ENCODE measurements at regions not wholly inside any gene's neighbourhood (a gene's known extent, or its start where the extent isn't known, plus 50 kb on each side); places are given as distances from the start of the nearest gene placed in this dataset.

GRCh38 chr5:52607227-52607824 lies 180.4 kb upstream of the ITGA1 start:
- ChIA-PET RAD21 (ENCODE audit: unreplicated experiment) (no interaction called here), POLR2A (no interaction called here), SMC1A (ENCODE audit: uncharacterized antibody, unreplicated experiment) (no interaction called here), CTCF (no interaction called here)
- H3K79me2 ChIP-seq (ENCODE audit: control insufficient read depth, insufficient read depth, low read length), result no peaks in the 10 kb centered on the region
- no peak overlapping the region for H3K4me3 ChIP-seq
- no peaks in the 10 kb centered on the region for H3K9me3 ChIP-seq (replicated peaks; ENCODE audit: control insufficient read depth, insufficient read depth, low read length)
- BruUV-seq (replicated peaks), result no TSS peak
- H3K27ac ChIP-seq (ENCODE audit: control insufficient read depth, insufficient read depth), result no peak overlapping the region
- intact Hi-C loops (cut with micrococcal nuclease; ENCODE audit: unreplicated experiment), result no loop called here
- no peak overlapping the region for H2AFZ ChIP-seq (ENCODE audit: control insufficient read depth, low read depth, low read length)
- no peak for ATAC-seq
- in situ Hi-C loops (cut with MboI), result no loop called here
- no peaks in the 10 kb centered on the region for H3K36me3 ChIP-seq (ENCODE audit: control insufficient read depth in 2 of 2, insufficient read depth in 2 of 2, low read length in 1 of 2)
- H3K9ac ChIP-seq (ENCODE audit: control insufficient read depth, insufficient read depth, low read length), result no peak overlapping the region
- no peak for TF ChIP-seq ZZZ3 (IDR thresholded peaks at IDR 0.05; ENCODE audit: control insufficient read depth, insufficient read length, low read depth)
- no peak for TF ChIP-seq WRNIP1 (IDR thresholded peaks at IDR 0.05; ENCODE audit: borderline replicate concordance, low read depth, low read length)
- TF ChIP-seq YBX1 (IDR thresholded peaks at IDR 0.05), result no peak
- no peak for TF ChIP-seq PAX5 (IDR thresholded peaks at IDR 0.05; ENCODE audit: borderline replicate concordance, low read depth, low read length)
- no peak for TF ChIP-seq MTA3 (IDR thresholded peaks at IDR 0.05; ENCODE audit: borderline replicate concordance, low read length)
- FAIRE-seq, result no peak
- no peaks in the 10 kb centered on the region for H3K4me1 ChIP-seq (ENCODE audit: control insufficient read depth, insufficient read depth, low read length)
- no peak for DNase-seq (ENCODE audit: low read depth, low spot score)
- no peaks in the 10 kb centered on the region for H3K27me3 ChIP-seq (replicated peaks in 1 of 2; ENCODE audit: control insufficient read depth in 2 of 2, insufficient read depth in 2 of 2, low read length in 1 of 2)
- no peak overlapping the region for H3K4me2 ChIP-seq (ENCODE audit: control insufficient read depth, insufficient read depth)
- H4K20me1 ChIP-seq (ENCODE audit: control insufficient read depth, insufficient read depth), result no peaks in the 10 kb centered on the region

GRCh38 chr5:52620315-52620714 lies 167.4 kb upstream of the ITGA1 start:
- DNase-seq (ENCODE audit: low read depth, low spot score) (no peak), ATAC-seq (no peak), FAIRE-seq (no peak)
- Histone ChIP-seq H3K9me3 (replicated peaks; ENCODE audit: control insufficient read depth, insufficient read depth, low read length) (no peaks in the 10 kb centered on the region), H3K27me3 (replicated peaks in 1 of 2; ENCODE audit: control insufficient read depth in 2 of 2, insufficient read depth in 2 of 2, low read length in 1 of 2) (no peaks in the 10 kb centered on the region), H2AFZ (ENCODE audit: control insufficient read depth, low read depth, low read length) (no peak overlapping the region), H3K4me1 (ENCODE audit: control insufficient read depth, insufficient read depth, low read length) (no peaks in the 10 kb centered on the region), H3K9ac (ENCODE audit: control insufficient read depth, insufficient read depth, low read length) (no peak overlapping the region), H3K79me2 (ENCODE audit: control insufficient read depth, insufficient read depth, low read length) (no peaks in the 10 kb centered on the region), H3K4me2 (ENCODE audit: control insufficient read depth, insufficient read depth) (no peak overlapping the region), H3K4me3 (no peak overlapping the region), H3K27ac (ENCODE audit: control insufficient read depth, insufficient read depth) (no peak overlapping the region), H4K20me1 (ENCODE audit: control insufficient read depth, insufficient read depth) (no peaks in the 10 kb centered on the region), H3K36me3 (ENCODE audit: control insufficient read depth in 2 of 2, insufficient read depth in 2 of 2, low read length in 1 of 2) (no peaks in the 10 kb centered on the region)
- 0% methylated on average over 3 of the region's 3 CpGs for WGBS (ENCODE audit: insufficient coverage, insufficient replicate concordance, low lambda C conversion rate, missing lambda C conversion rate)
- ChIA-PET SMC1A (ENCODE audit: uncharacterized antibody, unreplicated experiment) (no interaction called here), RAD21 (ENCODE audit: unreplicated experiment) (no interaction called here), CTCF (no interaction called here), POLR2A (no interaction called here)
- intact Hi-C loops (cut with micrococcal nuclease; ENCODE audit: unreplicated experiment), result no loop called here
- in situ Hi-C loops (cut with MboI), result no loop called here
- no TSS peak for BruUV-seq (replicated peaks)
- TF ChIP-seq ATF2 (IDR thresholded peaks at IDR 0.05; ENCODE audit: low read length), result no peak
- TF ChIP-seq RUNX3 (IDR thresholded peaks at IDR 0.05; ENCODE audit: low read length), result no peak
- no peak for TF ChIP-seq RBBP5 (conservative IDR thresholded peaks at IDR 0.05)
- no peak for TF ChIP-seq NFYA (IDR thresholded peaks at IDR 0.05; ENCODE audit: borderline replicate concordance, low read depth, low read length)
- TF ChIP-seq GATAD2B (conservative IDR thresholded peaks at IDR 0.05; ENCODE audit: low read depth), result no peak
- TF ChIP-seq SPI1 (IDR thresholded peaks at IDR 0.05; ENCODE audit: borderline replicate concordance, insufficient read depth, low read depth, low read length), result no peak
- no peak for TF ChIP-seq ZNF217 (IDR thresholded peaks at IDR 0.05)
- no peak for TF ChIP-seq ZBTB40 (IDR thresholded peaks at IDR 0.05; ENCODE audit: borderline replicate concordance)
- no peak for TF ChIP-seq ZBED1 (IDR thresholded peaks at IDR 0.05; ENCODE audit: borderline replicate concordance)
- TF ChIP-seq BHLHE40 (IDR thresholded peaks at IDR 0.05; ENCODE audit: borderline replicate concordance in 1 of 2, low read depth in 2 of 2, low read length in 1 of 2), result no peak
